ENCODE measurements at regions not wholly inside any gene's neighbourhood (a gene's known extent, or its start where the extent isn't known, plus 50 kb on each side); places are given as distances from the start of the nearest gene placed in this dataset.
"Not testable (repeated sequence)": the region's sequence is repeated elsewhere in the genome, so short reads cannot be mapped to it uniquely, and the experiment has no call there.

DNA sequence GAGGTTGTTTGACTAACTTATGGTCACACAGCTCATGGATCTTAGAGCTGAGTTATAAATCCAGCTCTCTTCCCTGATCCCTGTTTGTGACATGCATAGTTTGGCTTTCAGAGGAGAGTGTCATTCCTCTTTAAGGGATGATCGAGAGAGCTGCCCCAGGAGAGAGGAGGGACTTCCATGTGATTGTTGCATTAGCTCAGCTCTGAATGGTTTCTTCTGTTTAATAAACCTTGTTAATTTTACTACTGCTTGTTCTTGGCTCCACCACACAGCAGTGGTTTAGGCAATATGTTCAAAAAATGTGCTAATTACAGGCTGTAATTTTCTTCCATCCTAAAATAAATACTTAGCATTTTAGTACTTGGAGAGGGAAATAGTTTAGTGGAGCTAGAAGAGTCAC is 152.5 kb downstream of the C12orf75 start:
- DNase-seq: no peak

- no peak for DNase-seq
Observed at GRCh38 chr12:105483691-105484090, 153.2 kb downstream of the C12orf75 start.

DNA sequence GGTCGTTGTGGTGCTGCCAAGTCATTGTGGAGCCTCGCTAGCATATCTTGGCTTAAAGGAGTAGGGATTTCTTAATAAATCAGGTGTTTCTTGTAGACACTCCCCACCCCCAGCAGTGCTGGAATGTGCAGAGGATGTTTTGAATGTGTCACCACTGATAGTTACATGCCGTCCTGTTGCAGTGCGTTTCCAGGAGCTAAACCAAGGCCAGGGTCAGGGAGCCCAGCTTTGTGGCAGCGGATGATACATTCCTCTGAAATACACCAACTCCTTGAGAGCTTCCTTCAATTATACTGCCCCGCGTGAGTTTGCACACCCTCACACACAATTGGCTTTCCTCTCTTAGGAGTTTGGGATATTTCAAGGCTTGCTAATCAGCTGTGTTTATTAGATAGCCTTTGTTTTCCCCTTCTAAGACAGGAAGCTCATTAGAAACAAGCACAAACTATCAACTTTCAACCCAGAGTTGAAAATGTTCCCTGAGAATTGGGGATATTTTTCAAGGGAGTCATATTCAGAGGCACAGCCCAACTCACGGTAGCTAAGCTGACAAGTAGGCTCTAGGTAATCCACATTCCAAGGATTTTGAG is 154.9 kb downstream of the C12orf75 start:
- DNase-seq: no peak

- DNase-seq: no peak
Observed at GRCh38 chr12:105485921-105486320, 155.4 kb downstream of the C12orf75 start.

DNA sequence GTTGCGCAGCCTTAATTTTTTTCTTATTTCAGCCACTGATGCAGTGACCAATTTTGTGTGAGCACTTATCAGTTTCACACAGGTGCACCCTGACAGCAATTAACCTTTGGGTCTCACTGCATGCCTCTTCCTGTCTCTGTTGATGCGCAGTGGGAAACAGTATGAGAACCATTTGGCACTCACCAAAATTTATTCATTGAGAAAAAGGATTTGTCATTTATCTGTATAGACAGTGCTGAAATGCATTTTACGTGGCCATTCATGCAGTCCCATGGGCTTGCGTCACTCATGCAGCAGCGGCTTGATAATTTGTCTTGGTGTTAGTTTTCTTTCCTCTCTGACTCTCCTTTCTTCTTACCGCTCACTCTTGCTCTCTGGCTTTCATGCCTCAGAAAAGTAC is 157.5 kb downstream of the C12orf75 start:
- DNase-seq: no peak

- no peak for DNase-seq
Observed at GRCh38 chr12:105492591-105493545, 162.4 kb downstream of the C12orf75 start.

GRCh38 chr12:105499205-105499604 is 168.7 kb downstream of the C12orf75 start:
- DNase-seq: no peak

- not testable (repeated sequence) for DNase-seq
Observed at GRCh38 chr12:105500676-105501075, 170.2 kb downstream of the C12orf75 start.

GRCh38 chr12:105502426-105502930 is 172.0 kb downstream of the C12orf75 start:
- no peak for DNase-seq

DNA sequence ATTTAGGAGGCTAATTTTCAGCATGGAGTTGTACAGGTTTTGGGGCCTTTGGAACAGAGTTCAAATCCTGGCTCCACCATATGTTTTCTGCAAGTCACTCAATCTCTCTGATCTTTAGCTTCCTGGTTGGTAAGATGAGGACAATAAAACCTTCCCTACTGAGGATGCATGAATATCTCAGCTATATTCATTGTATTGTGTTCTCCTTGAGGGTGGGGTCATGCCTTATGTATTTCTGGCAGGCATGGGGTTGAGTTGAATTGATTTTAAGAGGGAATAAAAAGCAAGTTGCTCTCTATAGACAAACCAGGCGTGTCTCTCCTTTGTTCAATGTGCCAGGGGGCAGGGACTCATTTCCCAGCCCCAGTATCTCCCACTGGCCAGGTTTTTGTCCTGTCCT is 173.1 kb downstream of the C12orf75 start:
- no peak for DNase-seq

- no peak for DNase-seq
Observed at GRCh38 chr12:105504286-105504685, 173.8 kb downstream of the C12orf75 start.

DNA sequence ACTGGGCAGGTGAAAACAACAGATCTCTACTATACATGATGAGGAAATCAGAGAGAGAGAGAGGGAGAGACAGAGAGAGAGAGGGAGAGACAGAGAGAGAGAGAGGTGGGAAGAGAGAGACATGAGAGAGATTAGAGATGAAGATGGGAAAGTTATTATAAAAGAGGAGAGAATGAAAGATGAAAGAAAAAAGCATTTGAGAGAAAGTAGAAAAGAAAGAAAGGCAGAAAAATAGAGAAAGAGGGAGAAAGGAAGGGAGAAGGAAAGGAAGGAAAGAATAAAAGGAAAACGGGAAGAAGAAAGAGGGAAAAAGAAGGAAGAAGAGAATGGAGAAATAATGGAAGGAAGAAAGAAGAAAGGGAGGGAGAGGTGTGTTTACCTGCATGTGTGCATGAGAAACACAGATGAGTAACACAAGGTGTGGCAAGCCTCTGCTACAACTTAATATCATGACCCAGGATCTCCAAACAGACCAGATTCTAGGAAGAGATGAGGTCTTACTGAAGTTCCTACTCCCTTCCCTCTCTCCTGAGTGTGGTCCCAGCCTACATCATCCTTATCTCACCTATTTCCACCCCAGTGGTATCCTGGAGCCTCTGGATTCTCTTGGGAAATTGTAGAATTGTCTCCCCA is 176.3 kb downstream of the C12orf75 start:
- DNase-seq: no peak

GRCh38 chr12:105507311-105508038 is 177.0 kb downstream of the C12orf75 start:
- no peak for DNase-seq

- DNase-seq: no peak
Observed at GRCh38 chr12:105508096-105508495, 177.6 kb downstream of the C12orf75 start.

- DNase-seq: no peak
Observed at GRCh38 chr12:105510526-105510925, 180.0 kb downstream of the C12orf75 start.

GRCh38 chr12:105512861-105513260 is 182.4 kb downstream of the C12orf75 start:
- not testable (repeated sequence) for DNase-seq

DNA sequence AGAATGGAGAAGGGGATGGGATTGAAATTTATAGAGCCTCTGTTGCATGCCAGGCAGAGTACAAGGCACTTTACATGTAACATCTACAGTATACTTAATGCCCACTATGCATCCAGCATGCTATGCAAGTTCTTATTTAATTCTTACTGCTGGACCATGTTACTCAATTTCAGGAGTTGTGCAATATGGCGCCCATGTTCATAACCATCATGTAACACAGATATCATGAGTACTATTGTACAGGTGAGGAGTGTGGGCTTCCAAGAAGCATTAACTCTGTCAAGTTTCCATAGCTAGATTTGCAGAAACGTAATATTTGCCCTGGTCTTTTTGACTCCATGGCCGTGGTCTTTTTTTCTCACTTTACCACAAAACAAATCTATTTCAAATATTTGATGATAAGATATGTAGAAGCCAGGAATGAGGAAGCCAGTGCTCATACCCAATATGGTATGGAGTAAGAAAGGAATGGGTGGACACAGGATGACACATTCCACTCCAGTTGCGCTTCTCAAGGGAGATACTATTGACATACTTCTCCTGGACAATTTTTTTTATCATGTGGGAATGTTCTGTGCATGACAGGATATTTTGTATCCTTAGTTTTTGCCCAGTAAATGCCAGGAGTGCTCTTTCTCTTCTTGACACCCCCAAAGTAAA is 191.8 kb downstream of the C12orf75 start:
- DNase-seq: no peak

DNA sequence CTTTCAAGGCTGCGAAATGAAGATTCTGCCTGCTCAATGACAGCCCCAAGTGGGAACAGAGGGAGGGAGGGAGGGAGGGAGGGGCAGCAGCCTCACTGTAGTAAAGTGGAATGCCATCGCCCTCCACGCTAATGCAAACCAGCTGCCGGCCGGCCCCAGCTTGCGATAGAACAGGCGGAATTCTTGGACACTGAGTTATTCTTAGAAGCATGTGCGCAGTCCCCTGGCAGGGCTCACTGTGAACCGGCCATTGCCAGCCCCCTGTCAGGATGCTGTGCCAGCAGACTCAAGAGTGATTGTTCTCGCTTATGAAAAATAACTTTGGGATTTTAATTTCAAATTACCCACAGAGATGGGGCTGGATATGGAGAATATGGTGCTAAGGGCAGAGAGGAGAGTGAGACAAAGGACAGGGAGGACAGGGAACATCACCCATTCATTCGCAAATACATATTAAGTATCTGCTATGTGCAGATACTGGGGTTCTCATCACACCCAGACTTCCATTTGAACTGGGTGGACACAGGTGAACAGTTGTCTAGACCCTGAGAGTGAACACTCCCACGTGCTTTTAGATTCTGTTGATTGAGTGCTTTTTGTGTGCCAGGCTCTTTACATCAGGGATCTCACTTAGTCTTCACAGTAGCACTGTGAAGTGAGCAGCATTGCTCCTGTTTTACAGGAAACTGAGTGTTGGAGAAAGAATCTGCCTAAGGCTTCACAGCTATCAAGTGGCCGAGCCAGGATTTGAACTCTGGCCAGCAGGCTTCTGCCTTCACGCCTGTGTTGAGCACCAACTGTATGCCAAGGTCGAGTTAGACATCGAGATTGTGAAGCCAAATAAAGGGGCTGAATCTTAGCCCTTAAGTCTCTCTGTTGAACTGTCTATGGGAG is 192.9 kb downstream of the C12orf75 start:
- DNase-seq: no peak

GRCh38 chr12:105524961-105525360 is 194.5 kb downstream of the C12orf75 start:
- no peak for DNase-seq

DNA sequence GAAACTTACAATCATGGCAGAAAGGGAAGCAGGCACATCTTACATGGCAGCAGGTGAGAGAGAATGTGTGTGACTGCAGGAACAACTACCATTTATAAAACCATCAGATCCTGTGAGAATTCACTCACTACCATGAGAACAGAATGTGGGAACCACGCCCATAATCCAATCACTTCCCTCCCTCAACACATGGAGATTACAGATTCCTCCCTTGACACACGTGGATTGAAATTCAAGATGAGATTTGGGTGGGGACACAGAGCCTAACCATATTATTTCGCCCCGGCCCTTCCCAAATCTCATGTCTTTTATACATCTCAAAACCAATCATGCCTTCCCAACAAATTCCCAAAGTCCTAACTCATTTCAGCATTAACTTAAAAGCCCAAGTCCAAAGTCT is 203.6 kb downstream of the C12orf75 start:
- no peak for DNase-seq

DNA sequence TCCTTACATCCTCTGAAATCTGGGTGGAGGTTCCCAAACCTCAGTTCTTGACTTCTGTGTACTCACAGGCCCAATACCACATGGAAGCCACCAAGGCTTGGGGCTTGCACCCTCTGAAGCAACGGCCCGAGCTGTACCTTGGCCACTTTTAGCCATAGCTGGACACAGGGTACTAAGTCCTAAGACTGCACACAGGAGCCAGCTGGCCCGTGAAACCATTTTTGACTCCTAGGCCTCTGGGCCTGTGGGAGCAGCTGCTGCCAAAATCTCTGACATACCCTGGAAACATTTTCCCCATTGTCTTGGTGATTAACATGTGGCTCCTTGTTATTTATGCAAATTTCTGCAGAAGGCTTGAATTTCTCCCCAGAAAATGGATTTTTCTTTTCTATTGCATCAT is 204.5 kb downstream of the C12orf75 start:
- not testable (repeated sequence) for DNase-seq

All from inflammatory macrophage treated with lipopolysaccharide for 1 hour (primary cell).